Hepatocyte (in vitro differentiated cells): ENCODE measurements at regions not wholly inside any gene's neighbourhood (a gene's known extent, or its start where the extent isn't known, plus 50 kb on each side); places are given as distances from the start of the nearest gene placed in this dataset.

Source experiments
- DNase-seq: peaks from one replicate; pipeline ENCODE4 v3.0.0-alpha.2; 2016; ENCODE audit warnings: low spot score
- H2AFZ ChIP-seq: fragments of 200-600 bp; sonication (generic); 2 replicates; pipeline ENCODE4 v1.6.0; 2016; ENCODE audit warnings: antibody characterized with exemption, mild to moderate bottlenecking
- H3K27ac ChIP-seq: fragments of 200-600 bp; sonication (generic); 2 replicates; pipeline ENCODE4 v1.5.1; 2016; ENCODE audit warnings: mild to moderate bottlenecking
- H3K27me3 ChIP-seq: fragments of 200-600 bp; sonication (generic); 2 replicates; pipeline ENCODE4 v1.6.1; 2016
- H3K36me3 ChIP-seq: fragments of 200-600 bp; sonication (generic); replicated peaks from 2 replicates; pipeline ENCODE4 v1.5.1; 2016; ENCODE audit warnings: low read depth; ENCODE audit not compliant: insufficient read depth
- H3K4me1 ChIP-seq: fragments of 200-600 bp; sonication (generic); 2 replicates; pipeline ENCODE4 v1.5.1; 2016; ENCODE audit warnings: mild to moderate bottlenecking, moderate library complexity; ENCODE audit not compliant: insufficient read depth
- H3K4me2 ChIP-seq: fragments of 200-600 bp; sonication (generic); 2 replicates; pipeline ENCODE4 v1.6.0; 2016
- H3K4me3 ChIP-seq: fragments of 200-600 bp; sonication (generic); 2 replicates; pipeline ENCODE4 v1.5.1; 2016; ENCODE audit warnings: mild to moderate bottlenecking
- H3K79me2 ChIP-seq: fragments of 200-600 bp; sonication (generic); 2 replicates; pipeline ENCODE4 v1.6.0; 2017; ENCODE audit warnings: mild to moderate bottlenecking
- H3K9me2 ChIP-seq: fragments of 200-600 bp; sonication (generic); replicated peaks from 2 replicates; pipeline ENCODE4 v1.6.0; 2017; ENCODE audit warnings: mild to moderate bottlenecking; ENCODE audit not compliant: insufficient read depth
- H3K9me3 ChIP-seq: fragments of 200-600 bp; sonication (generic); 2 replicates; pipeline ENCODE4 v1.5.1; 2016; ENCODE audit warnings: low read depth, mild to moderate bottlenecking
- H4K20me1 ChIP-seq: fragments of 200-600 bp; sonication (generic); 2 replicates; pipeline ENCODE4 v1.6.0; 2016; ENCODE audit warnings: mild to moderate bottlenecking; ENCODE audit not compliant: insufficient read depth, poor library complexity, severe bottlenecking
- CTCF ChIP-seq: fragments of 200-600 bp; sonication (generic); IDR thresholded peaks from 2 replicates; pipeline ENCODE4 v1.5.1; 2016; ENCODE audit warnings: antibody characterized with exemption, mild to moderate bottlenecking; ENCODE audit not compliant: poor library complexity
- EZH2 ChIP-seq: fragments of 200-600 bp; sonication (generic); IDR thresholded peaks from 2 replicates; pipeline ENCODE4 v1.6.1; 2016; ENCODE audit warnings: antibody characterized with exemption, mild to moderate bottlenecking, borderline replicate concordance
- EZH2phosphoT487 ChIP-seq: fragments of 200-600 bp; sonication (generic); IDR thresholded peaks from one replicate; pipeline ENCODE4 v1.6.1; 2018; ENCODE audit warnings: antibody characterized with exemption, mild to moderate bottlenecking, low read depth, moderate library complexity; ENCODE audit not compliant: unreplicated experiment, severe bottlenecking
- WGBS: methylation state at CpG from one replicate; pipeline ENCODE4 v1.1.6; 2016; ENCODE audit warnings: low lambda C conversion rate; ENCODE audit errors: missing lambda C conversion rate; 5-methylcytosine and 5-hydroxymethylcytosine counted together

GRCh38 chr6:155544677-155545076 lies 89.0 kb upstream of the NOX3 start:
- no peak overlapping the region for H3K4me2 ChIP-seq
- no peaks in the 10 kb centered on the region for H3K27me3 ChIP-seq
- H2AFZ ChIP-seq = no peak overlapping the region
- 87% methylated on average over 2 of the region's 2 CpGs for WGBS
- no peak for TF ChIP-seq EZH2phosphoT487
- no peak for TF ChIP-seq EZH2
- no peak for TF ChIP-seq CTCF
- H3K4me3 ChIP-seq = no peak overlapping the region
- H3K27ac ChIP-seq = no peak overlapping the region
- no peaks in the 10 kb centered on the region for H4K20me1 ChIP-seq
- H3K9me2 ChIP-seq = no peaks in the 10 kb centered on the region
- H3K36me3 ChIP-seq = no peaks in the 10 kb centered on the region
- no peaks in the 10 kb centered on the region for H3K9me3 ChIP-seq
- no peaks in the 10 kb centered on the region for H3K4me1 ChIP-seq
- no peak for DNase-seq
- no peaks in the 10 kb centered on the region for H3K79me2 ChIP-seq

DNA sequence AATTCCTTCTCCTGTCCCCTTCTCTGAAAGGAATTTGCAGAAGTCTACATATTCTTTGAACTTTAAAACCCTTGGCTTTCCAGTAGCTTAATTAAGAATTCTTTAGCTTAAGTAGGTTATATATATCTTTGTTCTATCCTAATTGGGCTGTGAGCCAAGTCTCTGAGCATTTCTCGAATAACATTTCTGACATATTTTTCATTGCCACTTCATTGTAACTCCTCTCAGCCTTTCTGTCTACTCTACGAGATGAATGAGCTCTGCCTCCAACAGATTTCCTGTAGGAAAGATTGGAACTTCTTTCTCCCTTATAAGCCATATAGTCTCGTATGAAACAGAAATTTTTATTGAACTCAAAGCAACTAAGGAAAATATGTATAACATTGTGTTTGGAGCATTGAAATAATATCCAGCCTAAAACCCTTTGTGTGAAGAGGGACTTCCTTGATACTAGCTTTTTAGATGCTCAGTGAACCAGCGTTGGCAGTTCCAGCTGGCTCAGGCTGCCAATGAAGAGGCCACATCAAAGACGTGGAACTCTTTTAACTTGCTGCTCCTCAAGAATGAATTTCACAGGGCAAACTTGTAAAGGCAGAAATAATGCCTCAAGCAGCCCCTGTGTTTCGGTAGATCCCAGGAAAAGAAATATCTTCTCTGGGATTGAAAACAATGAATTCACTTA lies 87.7 kb upstream of the NOX3 start:
- TF ChIP-seq CTCF (no peak), EZH2 (no peak), EZH2phosphoT487 (no peak)
- 65% methylated on average over 6 of the region's 6 CpGs for WGBS
- Histone ChIP-seq H3K4me1 (no peaks in the 10 kb centered on the region), H3K4me3 (no peak overlapping the region), H3K4me2 (no peak overlapping the region), H3K79me2 (no peaks in the 10 kb centered on the region), H4K20me1 (no peaks in the 10 kb centered on the region), H3K9me3 (no peaks in the 10 kb centered on the region), H3K9me2 (no peaks in the 10 kb centered on the region), H2AFZ (no peak overlapping the region), H3K36me3 (no peaks in the 10 kb centered on the region), H3K27ac (no peak overlapping the region), H3K27me3 (no peaks in the 10 kb centered on the region)
- no peak for DNase-seq

DNA sequence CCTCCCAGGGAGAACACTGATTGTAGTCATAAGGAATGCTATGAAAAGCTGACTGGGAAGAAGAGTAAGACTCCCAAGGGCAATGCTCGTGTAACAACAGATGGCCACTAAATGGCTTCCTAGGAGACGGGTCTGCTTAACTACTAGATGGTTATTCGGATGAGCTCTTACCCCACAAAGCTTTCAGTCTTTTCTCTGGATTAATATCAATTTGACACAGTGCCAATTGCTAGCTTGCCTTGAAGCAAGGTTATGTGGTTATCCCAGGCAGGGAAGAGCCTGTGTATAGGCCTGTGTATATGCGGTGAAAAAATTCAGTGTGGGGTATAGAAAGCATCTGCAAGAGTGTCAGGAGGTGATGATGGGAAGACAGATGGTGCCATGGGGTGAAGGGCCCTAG lies 86.4 kb upstream of the NOX3 start:
- Histone ChIP-seq H2AFZ (no peak overlapping the region), H3K4me2 (no peak overlapping the region), H3K36me3 (no peaks in the 10 kb centered on the region), H3K4me1 (no peaks in the 10 kb centered on the region), H4K20me1 (no peaks in the 10 kb centered on the region), H3K9me2 (no peaks in the 10 kb centered on the region), H3K9me3 (no peaks in the 10 kb centered on the region), H3K27ac (no peak overlapping the region), H3K27me3 (no peaks in the 10 kb centered on the region), H3K4me3 (no peak overlapping the region), H3K79me2 (no peaks in the 10 kb centered on the region)
- DNase-seq = no peak
- TF ChIP-seq CTCF = no peak
- TF ChIP-seq EZH2 = no peak
- TF ChIP-seq EZH2phosphoT487 = no peak
- WGBS = 74% methylated on average over 4 of the region's 4 CpGs
